ENCODE measurements at regions not wholly inside any gene's neighbourhood (a gene's known extent, or its start where the extent isn't known, plus 50 kb on each side); places are given as distances from the start of the nearest gene placed in this dataset.

DNA sequence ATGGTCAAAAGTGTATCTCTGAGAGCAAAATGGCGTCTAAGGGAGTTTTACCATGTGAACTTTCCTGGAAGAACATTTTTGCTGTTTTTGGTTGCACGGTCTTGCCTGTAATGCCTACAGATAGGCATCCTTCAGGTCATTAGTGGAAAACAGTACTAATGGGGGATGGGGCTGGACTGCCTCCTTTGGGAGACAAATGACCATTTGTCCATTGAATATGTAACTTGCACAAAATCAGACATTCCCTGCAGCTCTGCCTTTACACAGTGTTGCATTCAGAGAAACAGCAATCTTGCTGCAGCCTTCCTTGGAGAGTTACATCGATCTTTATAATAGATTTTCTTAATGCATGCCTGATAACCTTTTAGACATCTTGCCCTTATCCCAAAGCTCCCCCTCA lies 138.5 kb upstream of the EGFLAM start:
- H2BK5ac ChIP-seq (ENCODE audit: low read depth, low read length, poor library complexity, severe bottlenecking), result no peak overlapping the region
- no peaks in the 10 kb centered on the region for H3K4me1 ChIP-seq (ENCODE audit: control insufficient read depth, insufficient read depth, low read length)
- no peak overlapping the region for H3K9ac ChIP-seq (ENCODE audit: low read depth, low read length)
- no peaks in the 10 kb centered on the region for H3K9me3 ChIP-seq (ENCODE audit: control insufficient read depth, insufficient read depth, low read length)
- 0 out of 2 replicates have a peak, but pooled peaks cover 2% of the 10 kb centered on the region for H3K27me3 ChIP-seq (ENCODE audit: control insufficient read depth, insufficient read depth, low read length)
- H3K56ac ChIP-seq (ENCODE audit: extremely low read depth, insufficient read depth, low read length), result no peak overlapping the region
- H4K20me1 ChIP-seq (ENCODE audit: insufficient read depth, low read length), result no peaks in the 10 kb centered on the region
- TF ChIP-seq MAZ (IDR thresholded peaks at IDR 0.05; ENCODE audit: borderline replicate concordance, low read depth, low read length), result no peak
- no peak for TF ChIP-seq RCOR1 (IDR thresholded peaks at IDR 0.05; ENCODE audit: insufficient replicate concordance, low read length)
- no peak for TF ChIP-seq FOS (IDR thresholded peaks at IDR 0.05; ENCODE audit: low read depth, low read length)
- no peak for TF ChIP-seq SMC3 (IDR thresholded peaks at IDR 0.05; ENCODE audit: low read depth, low read length)
- TF ChIP-seq NFE2L2 (IDR thresholded peaks at IDR 0.05; ENCODE audit: low read depth, low read length), result no peak
- no peak for TF ChIP-seq MXI1 (IDR thresholded peaks at IDR 0.05; ENCODE audit: borderline replicate concordance, low read depth, low read length)
- no peak for TF ChIP-seq ELK1 (IDR thresholded peaks at IDR 0.05; ENCODE audit: borderline replicate concordance, low read depth, low read length)
- TF ChIP-seq MAFK (IDR thresholded peaks at IDR 0.05; ENCODE audit: low read depth, low read length), result no peak
- no peak for TF ChIP-seq RFX5 (IDR thresholded peaks at IDR 0.05; ENCODE audit: low read depth, low read length)
- no peak for TF ChIP-seq POLR2A (IDR thresholded peaks at IDR 0.05; ENCODE audit: low read depth, low read length)
- TF ChIP-seq RAD21 (IDR thresholded peaks at IDR 0.05; ENCODE audit: low read length), result no peak
- TF ChIP-seq, protein P1, sequence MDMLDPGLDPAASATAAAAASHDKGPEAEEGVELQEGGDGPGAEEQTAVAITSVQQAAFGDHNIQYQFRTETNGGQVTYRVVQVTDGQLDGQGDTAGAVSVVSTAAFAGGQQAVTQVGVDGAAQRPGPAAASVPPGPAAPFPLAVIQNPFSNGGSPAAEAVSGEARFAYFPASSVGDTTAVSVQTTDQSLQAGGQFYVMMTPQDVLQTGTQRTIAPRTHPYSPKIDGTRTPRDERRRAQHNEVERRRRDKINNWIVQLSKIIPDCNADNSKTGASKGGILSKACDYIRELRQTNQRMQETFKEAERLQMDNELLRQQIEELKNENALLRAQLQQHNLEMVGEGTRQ (IDR thresholded peaks at IDR 0.05; ENCODE audit: low read depth, low read length), result no peak
- no peak for TF ChIP-seq CEBPB (IDR thresholded peaks at IDR 0.05; ENCODE audit: low read depth, low read length)
- TF ChIP-seq CHD1 (IDR thresholded peaks at IDR 0.05; ENCODE audit: low read depth, low read length), result no peak
- no peak for TF ChIP-seq BHLHE40 (IDR thresholded peaks at IDR 0.05; ENCODE audit: low read depth, low read length)
- TF ChIP-seq CTCF (conservative IDR thresholded peaks at IDR 0.05; ENCODE audit: low read depth, low read length), result no peak
- H3K23ac ChIP-seq (ENCODE audit: low read depth, low read length), result no peak overlapping the region
- no peak overlapping the region for H3K4me3 ChIP-seq (ENCODE audit: insufficient read depth, low read depth, low read length)
- intact Hi-C loops (cut with micrococcal nuclease), result no loop called here
- WGBS, 2 experiments (ENCODE audit: extremely low coverage in 2 of 2, insufficient read length in 1 of 2), result no CpG with 5 or more reads among the region's 3 CpGs
- no TSS peak for BruUV-seq (replicated peaks)
- no peak overlapping the region for H4K91ac ChIP-seq (ENCODE audit: insufficient read depth, low read depth, low read length)
- H3K79me1 ChIP-seq (ENCODE audit: low read depth in 1 of 2, low read length in 2 of 2), result no peaks in the 10 kb centered on the region
- ATAC-seq (ENCODE audit: low read depth), result no peak
- H3K36me3 ChIP-seq (ENCODE audit: control insufficient read depth, insufficient read depth, low read length), result no peaks in the 10 kb centered on the region
- H2AK5ac ChIP-seq (ENCODE audit: low read depth, low read length), result no peak overlapping the region
- H3K4me2 ChIP-seq (ENCODE audit: low read depth, low read length), result no peak overlapping the region
- H3K14ac ChIP-seq (replicated peaks; ENCODE audit: low read depth, low read length), result no peak overlapping the region
- H3K27ac ChIP-seq (ENCODE audit: insufficient read depth, low read length), result no peak overlapping the region
- H4K8ac ChIP-seq (ENCODE audit: low read depth in 2 of 2, low read length in 2 of 2), result no peak overlapping the region
- no peak overlapping the region for H2BK120ac ChIP-seq (ENCODE audit: low read depth, low read length)
- H2AFZ ChIP-seq (replicated peaks; ENCODE audit: low read length, poor library complexity), result no peak overlapping the region
- no peak overlapping the region for H2BK15ac ChIP-seq (ENCODE audit: low read depth, low read length)
- no peak overlapping the region for H2BK20ac ChIP-seq (ENCODE audit: low read depth, low read length)
- dilution Hi-C loops (cut with HindIII; ENCODE audit: low sequenced_read_pairs, unreplicated experiment), result no loop called here
- H2AK9ac ChIP-seq (replicated peaks; ENCODE audit: low read depth, low read length, poor library complexity), result no peak overlapping the region
- POLR2A ChIA-PET (ENCODE audit: unreplicated experiment), result no interaction called here
- in situ Hi-C loops (cut with MboI; ENCODE audit: low sequenced_read_pairs), result no loop called here
- no peak overlapping the region for H3K18ac ChIP-seq (ENCODE audit: low read depth, low read length)
- H3K4ac ChIP-seq (ENCODE audit: low read depth, low read length), result no peak overlapping the region
- H3K9me1 ChIP-seq (ENCODE audit: insufficient read depth, low read length), result no peaks in the 10 kb centered on the region
- CTCF ChIA-PET, result no interaction called here
- no peak for DNase-seq
- H4K5ac ChIP-seq (ENCODE audit: low read depth, low read length), result no peak overlapping the region
